Keratinocyte (primary cell): ENCODE measurements at regions not wholly inside any gene's neighbourhood (a gene's known extent, or its start where the extent isn't known, plus 50 kb on each side); places are given as distances from the start of the nearest gene placed in this dataset.

Experiments
- CTCF ChIP-seq, 3 experiments: IDR thresholded peaks in 1 of 3; conservative IDR thresholded peaks in 1 of 3; optimal IDR thresholded peaks in 1 of 3; 2 replicates in 2 of 3; 3 replicates in 1 of 3; pipeline versions ENCODE3 to v1.5.1; 2011; ENCODE audit warnings: low read length in 3 of 3, mild to moderate bottlenecking in 3 of 3, moderate library complexity in 2 of 3, control low read depth in 1 of 3, inconsistent platforms in 1 of 3; ENCODE audit not compliant: insufficient read depth in 2 of 3; ENCODE audit errors: extremely low read depth in 1 of 3
- EZH2 ChIP-seq: IDR thresholded peaks from one replicate; pipeline ENCODE4 v1.6.1; 2012; ENCODE audit warnings: inconsistent platforms, mild to moderate bottlenecking, low read length, moderate library complexity

- TF ChIP-seq CTCF (optimal IDR thresholded peaks at IDR 0.05 in 1 of 3, IDR thresholded peaks at IDR 0.05 in 1 of 3, conservative IDR thresholded peaks at IDR 0.05 in 1 of 3; ENCODE audit: extremely low read depth in 1 of 3, insufficient read depth in 2 of 3, low read length in 3 of 3) = no peak
- no peak for TF ChIP-seq EZH2
Observed at GRCh38 chr10:29794776-29795611, 160.2 kb upstream of the SVIL start.
